Upper lobe of right lung (tissue), 1 donor: ENCODE measurements at regions not wholly inside any gene's neighbourhood (a gene's known extent, or its start where the extent isn't known, plus 50 kb on each side); places are given as distances from the start of the nearest gene placed in this dataset.

Experiments used
- ATAC-seq: fragments of 200-7000 bp; cut with Tn5 transposase; one replicate; pipeline ENCODE4 v1.9.1; 2020; ENCODE audit warnings: mild to moderate bottlenecking, moderate library complexity
- DNase-seq: peaks from one replicate; pipeline ENCODE4 v3.0.0-alpha.2; 2020
- H3K27ac ChIP-seq: fragments of 200-600 bp; one replicate; pipeline ENCODE4 v1.8.0; 2022
- H3K27me3 ChIP-seq: fragments of 200-600 bp; one replicate; pipeline ENCODE4 v1.8.0; 2022; ENCODE audit warnings: mild to moderate bottlenecking
- H3K36me3 ChIP-seq: fragments of 200-600 bp; one replicate; pipeline ENCODE4 v1.8.0; 2022
- H3K4me1 ChIP-seq: fragments of 200-600 bp; one replicate; pipeline ENCODE4 v1.8.0; 2022
- H3K4me3 ChIP-seq: fragments of 200-600 bp; one replicate; pipeline ENCODE4 v1.8.0; 2022; ENCODE audit warnings: mild to moderate bottlenecking
- H3K9me3 ChIP-seq: fragments of 200-600 bp; one replicate; pipeline ENCODE4 v1.8.0; 2022
- intact Hi-C: fragments of 100-400 bp; cut with DNase I; formaldehyde crosslinking; loops from one replicate; pipeline ENCODE4 v1.11.0; 2022
- TF ChIP-seq, protein P1 (sequence below): fragments of 200-600 bp; IDR thresholded peaks from one replicate; pipeline ENCODE4 v1.8.0; 2022; ENCODE audit warnings: antibody characterized with exemption
- donor health status: DM: no; HTN: yes; CAD: no; lungs with severe emphysema.

DNA sequence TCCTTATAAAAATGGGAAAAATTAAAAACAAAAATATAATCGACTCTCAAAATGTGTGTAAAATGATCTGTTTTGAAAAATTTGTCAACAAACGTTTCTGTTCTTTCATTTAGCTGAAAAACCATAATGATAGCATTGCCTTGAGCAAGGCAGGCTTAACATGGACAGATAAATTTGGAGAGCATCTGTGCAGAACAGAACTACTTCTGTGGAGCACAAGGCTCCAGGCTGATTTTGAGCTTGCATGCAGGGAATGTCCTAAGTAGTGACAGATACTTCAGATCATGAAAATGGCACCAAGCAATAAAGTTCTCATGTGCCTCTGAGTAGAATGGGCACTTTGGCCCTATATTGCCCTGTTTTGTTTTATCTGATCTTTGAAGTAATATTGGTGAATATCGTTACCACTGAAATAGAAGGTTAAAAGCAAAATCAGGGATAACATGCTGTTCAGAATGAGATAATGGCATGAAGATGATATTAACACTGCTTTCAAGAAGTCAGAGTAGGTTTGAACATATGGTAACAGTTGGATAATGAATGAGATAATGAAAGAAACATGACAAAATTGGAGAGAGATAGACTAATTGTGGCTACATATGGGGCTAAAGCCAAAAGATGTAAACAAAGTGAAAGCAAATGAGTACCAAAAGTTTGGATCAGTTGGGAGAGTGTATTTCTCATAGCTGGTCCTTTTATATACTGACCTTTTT lies 730.5 kb upstream of the CCDC179 start:
- Histone ChIP-seq H3K4me3 (no peak overlapping the region), H3K36me3 (no peaks in the 10 kb centered on the region), H3K4me1 (no peaks in the 10 kb centered on the region), H3K27me3 (no peaks in the 10 kb centered on the region), H3K27ac (no peak overlapping the region), H3K9me3 (no peaks in the 10 kb centered on the region)
- DNase-seq (no peak), ATAC-seq (no peak)
- intact Hi-C loops = no loop called here
- TF ChIP-seq, protein P1, sequence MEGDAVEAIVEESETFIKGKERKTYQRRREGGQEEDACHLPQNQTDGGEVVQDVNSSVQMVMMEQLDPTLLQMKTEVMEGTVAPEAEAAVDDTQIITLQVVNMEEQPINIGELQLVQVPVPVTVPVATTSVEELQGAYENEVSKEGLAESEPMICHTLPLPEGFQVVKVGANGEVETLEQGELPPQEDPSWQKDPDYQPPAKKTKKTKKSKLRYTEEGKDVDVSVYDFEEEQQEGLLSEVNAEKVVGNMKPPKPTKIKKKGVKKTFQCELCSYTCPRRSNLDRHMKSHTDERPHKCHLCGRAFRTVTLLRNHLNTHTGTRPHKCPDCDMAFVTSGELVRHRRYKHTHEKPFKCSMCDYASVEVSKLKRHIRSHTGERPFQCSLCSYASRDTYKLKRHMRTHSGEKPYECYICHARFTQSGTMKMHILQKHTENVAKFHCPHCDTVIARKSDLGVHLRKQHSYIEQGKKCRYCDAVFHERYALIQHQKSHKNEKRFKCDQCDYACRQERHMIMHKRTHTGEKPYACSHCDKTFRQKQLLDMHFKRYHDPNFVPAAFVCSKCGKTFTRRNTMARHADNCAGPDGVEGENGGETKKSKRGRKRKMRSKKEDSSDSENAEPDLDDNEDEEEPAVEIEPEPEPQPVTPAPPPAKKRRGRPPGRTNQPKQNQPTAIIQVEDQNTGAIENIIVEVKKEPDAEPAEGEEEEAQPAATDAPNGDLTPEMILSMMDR = no peak

DNA sequence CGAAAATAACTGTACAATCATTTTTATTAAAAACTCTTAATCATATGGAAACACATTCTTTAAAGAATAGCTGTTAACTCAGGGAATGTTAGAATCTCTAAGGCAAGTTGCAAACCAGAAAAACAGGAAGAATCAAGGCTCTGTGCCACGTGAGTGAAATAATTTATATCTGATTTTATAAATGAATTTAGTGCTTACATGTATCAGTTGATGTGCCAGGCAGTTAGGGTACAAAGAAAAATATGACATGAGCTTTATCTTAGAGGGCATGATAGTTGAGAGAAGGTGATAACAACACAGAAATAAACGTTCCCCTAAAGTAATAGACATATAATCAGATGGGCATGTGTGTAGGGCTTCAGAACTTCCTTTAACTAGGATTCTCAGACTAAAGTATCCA lies 734.5 kb upstream of the CCDC179 start:
- DNase-seq (no peak), ATAC-seq (no peak)
- TF ChIP-seq, protein P1 = no peak
- Histone ChIP-seq H3K27ac (no peak overlapping the region), H3K4me1 (no peaks in the 10 kb centered on the region), H3K27me3 (no peaks in the 10 kb centered on the region), H3K36me3 (no peaks in the 10 kb centered on the region), H3K4me3 (no peak overlapping the region), H3K9me3 (no peaks in the 10 kb centered on the region)
- intact Hi-C loops = no loop called here

DNA sequence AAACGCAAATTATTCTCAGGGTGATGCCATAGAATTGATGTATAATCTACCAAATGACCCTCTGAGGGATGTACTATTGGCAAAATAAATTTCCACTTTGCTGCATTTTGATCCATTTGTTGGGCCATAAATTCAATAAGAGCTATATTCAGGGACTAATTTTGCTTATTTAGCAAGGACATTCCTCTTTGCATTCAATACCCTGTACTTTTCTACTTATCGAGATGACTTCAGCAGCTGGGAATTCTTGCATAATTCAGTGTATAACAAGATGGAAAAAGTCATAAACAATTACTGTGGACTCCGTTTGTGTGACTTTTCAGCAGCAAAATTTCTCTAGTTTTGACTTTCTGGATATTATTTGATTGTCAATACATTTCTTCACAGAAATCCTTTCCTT lies 744.7 kb upstream of the CCDC179 start:
- intact Hi-C loops = no loop called here
- TF ChIP-seq, protein P1 = no peak
- no peaks in the 10 kb centered on the region for H3K9me3 ChIP-seq
- ATAC-seq (no peak), DNase-seq (no peak)
- H3K27me3 ChIP-seq = no peaks in the 10 kb centered on the region
- H3K27ac ChIP-seq = no peak overlapping the region
- H3K4me1 ChIP-seq = no peaks in the 10 kb centered on the region
- no peak overlapping the region for H3K4me3 ChIP-seq
- H3K36me3 ChIP-seq = no peaks in the 10 kb centered on the region

DNA sequence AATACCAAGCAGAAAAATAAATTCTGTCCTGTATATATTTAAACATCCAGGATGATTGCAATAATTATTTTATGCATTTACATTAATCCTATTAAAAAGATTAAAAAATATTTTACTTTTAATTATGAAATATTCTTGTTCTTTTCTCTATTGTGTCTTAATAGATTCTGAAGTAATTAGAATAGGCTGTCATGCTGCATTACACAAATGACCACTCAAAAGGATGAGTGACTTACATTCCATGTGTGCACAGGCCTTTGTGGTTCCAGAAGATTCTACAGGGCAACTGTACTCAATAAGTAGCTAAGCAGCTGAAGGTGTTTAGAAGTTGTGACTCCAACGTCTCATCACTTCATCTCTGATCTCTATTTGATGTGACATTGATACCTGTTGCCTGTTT lies 745.9 kb upstream of the CCDC179 start:
- TF ChIP-seq, protein P1 = no peak
- intact Hi-C loops = no loop called here
- no peak overlapping the region for H3K4me3 ChIP-seq
- H3K27me3 ChIP-seq = no peaks in the 10 kb centered on the region
- no peak for DNase-seq
- H3K36me3 ChIP-seq = no peaks in the 10 kb centered on the region
- ATAC-seq = no peak
- no peaks in the 10 kb centered on the region for H3K4me1 ChIP-seq
- no peaks in the 10 kb centered on the region for H3K9me3 ChIP-seq
- no peak overlapping the region for H3K27ac ChIP-seq

DNA sequence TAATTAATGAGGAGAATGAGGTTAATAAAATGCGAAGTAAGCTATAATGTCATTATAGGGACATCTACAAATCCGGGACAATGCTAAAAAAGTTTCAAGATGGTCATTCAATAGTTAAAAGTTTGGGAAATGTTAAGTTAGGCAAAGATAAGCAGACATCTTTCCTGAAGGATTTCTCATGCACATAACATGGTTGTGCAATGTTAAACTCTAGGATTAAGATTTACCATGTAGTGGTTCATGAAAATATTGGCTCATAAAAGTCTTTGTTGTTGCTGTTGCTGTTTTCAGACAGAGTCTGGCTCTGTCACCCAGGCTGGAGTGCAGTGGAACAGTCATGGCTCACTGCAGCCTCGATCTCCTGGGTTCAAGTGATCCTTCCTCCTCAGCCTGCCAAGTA lies 751.5 kb upstream of the CCDC179 start:
- H3K4me1 ChIP-seq = no peaks in the 10 kb centered on the region
- ATAC-seq (no peak), DNase-seq (no peak)
- H3K9me3 ChIP-seq = no peaks in the 10 kb centered on the region
- no peak overlapping the region for H3K27ac ChIP-seq
- intact Hi-C loops = no loop called here
- H3K27me3 ChIP-seq = no peaks in the 10 kb centered on the region
- H3K4me3 ChIP-seq = no peak overlapping the region
- TF ChIP-seq, protein P1 = no peak
- H3K36me3 ChIP-seq = no peaks in the 10 kb centered on the region

DNA sequence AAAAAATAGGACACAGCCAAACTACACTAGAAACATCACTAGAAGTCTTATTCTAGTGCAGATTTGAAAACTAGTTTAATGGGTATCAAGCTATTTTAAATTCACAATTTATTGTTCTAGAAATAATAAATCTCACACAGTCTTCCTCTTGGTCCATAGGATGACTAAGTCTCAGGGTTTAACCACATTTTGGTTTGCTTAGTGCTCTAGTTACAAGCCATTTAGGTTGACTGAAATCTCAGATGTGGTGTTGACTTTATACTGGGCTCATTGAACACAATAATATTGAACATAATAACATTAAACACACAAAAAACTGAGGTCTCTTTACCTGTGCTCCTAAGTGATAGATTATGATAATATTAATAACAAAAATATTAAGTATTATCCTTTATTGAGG lies 760.3 kb upstream of the CCDC179 start:
- intact Hi-C loops = no loop called here
- TF ChIP-seq, protein P1 = no peak
- no peaks in the 10 kb centered on the region for H3K27me3 ChIP-seq
- H3K27ac ChIP-seq = no peak overlapping the region
- no peaks in the 10 kb centered on the region for H3K9me3 ChIP-seq
- no peaks in the 10 kb centered on the region for H3K4me1 ChIP-seq
- H3K36me3 ChIP-seq = no peaks in the 10 kb centered on the region
- no peak for ATAC-seq
- DNase-seq = no peak
- H3K4me3 ChIP-seq = no peak overlapping the region
